CD4-positive, alpha-beta T cell treated with Interleukin-17A for 4 hours (primary cell): ENCODE measurements at regions not wholly inside any gene's neighbourhood (a gene's known extent, or its start where the extent isn't known, plus 50 kb on each side); places are given as distances from the start of the nearest gene placed in this dataset.

Experiments used
- DNase-seq: peaks from one replicate; pipeline ENCODE4 v3.0.0-alpha.2; 2020; ENCODE audit warnings: mixed read lengths

GRCh38 chr14:94994245-94994644 is 163.1 kb downstream of the DICER1 start:
- DNase-seq: no peak

DNA sequence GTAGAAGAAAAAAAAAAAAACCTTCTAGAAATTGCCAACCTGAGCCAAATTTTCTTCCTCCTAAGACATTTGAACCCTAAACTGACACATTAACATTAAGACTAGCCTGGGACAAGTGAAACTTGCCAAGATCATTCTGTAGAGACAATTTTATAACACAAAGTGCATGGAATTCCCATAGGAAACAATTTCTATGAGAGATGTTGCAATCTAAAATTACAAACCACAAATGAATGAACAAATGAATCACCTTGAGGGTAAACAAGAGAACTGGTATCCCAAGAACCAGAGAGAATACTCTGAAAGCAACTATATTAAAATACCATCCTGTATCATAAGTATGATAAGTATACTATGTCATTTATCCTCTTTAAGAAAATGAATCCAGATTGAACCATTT is 165.3 kb downstream of the DICER1 start:
- DNase-seq: no peak

DNA sequence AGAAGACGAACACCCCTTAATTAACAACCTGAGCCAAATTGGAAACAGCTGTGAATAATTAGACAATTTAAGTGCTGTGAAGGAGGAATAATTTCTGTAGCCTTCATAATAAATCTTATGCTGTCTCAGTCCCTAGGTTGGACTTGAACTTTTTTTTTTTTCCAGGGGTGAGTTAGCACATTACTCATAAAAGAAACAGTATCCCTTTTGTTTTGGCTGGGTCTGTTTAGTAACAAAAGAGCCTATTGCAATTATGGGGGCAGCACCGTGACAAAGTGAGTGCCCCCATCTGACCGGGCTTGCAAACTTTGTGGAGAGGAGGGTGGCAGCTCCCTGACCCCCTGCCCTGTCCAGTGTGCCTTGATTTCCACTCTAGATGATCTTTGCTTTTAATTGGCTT is 167.4 kb downstream of the DICER1 start:
- DNase-seq: no peak

- no peak for DNase-seq
These were observed 167.9 kb downstream of the DICER1 start for GRCh38 chr14:94989417-94989816.

- DNase-seq: no peak
These were observed 169.9 kb downstream of the DICER1 start for GRCh38 chr14:94987409-94987808.

- DNase-seq: no peak
These were observed 177.4 kb downstream of the DICER1 start for GRCh38 chr14:94979891-94980290.

DNA sequence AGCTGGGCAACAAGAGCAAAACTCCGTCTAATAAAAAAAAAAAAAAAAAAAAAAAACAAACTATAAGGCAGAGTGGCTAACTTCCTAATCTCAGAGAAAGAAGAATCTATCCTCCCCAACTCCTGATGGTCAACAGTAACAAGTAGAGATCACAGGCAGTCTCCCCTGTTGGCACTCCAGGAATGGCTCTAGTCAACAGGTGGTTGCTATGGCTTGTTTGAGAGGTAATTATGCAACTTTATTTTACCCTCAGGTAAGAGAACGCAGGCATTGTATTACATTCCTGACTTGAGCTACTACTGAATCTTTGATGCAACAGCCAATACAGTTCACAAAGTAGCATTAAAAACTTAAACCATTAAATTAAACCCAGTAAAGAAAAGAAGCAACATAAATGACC is 180.3 kb downstream of the DICER1 start:
- no peak for DNase-seq

DNA sequence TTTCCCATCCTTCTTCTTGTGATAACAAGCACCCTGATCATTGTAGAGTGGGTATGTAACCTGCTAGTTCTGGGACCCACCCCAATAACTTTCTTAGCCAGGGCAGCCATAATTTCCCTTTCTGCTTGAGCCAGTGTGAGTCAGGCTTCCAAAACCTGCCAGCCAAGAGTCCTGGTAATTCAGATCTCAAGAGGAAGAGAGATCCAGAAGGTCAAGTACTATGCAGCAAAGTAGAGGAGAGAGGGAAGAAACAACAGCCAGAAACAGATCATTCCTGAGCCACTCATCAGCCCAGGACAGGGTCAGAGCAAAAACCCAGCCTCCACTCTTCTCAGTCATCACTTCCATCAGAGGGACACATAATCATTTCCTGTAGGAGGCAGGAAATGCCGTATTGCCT is 182.0 kb downstream of the DICER1 start:
- no peak for DNase-seq

DNA sequence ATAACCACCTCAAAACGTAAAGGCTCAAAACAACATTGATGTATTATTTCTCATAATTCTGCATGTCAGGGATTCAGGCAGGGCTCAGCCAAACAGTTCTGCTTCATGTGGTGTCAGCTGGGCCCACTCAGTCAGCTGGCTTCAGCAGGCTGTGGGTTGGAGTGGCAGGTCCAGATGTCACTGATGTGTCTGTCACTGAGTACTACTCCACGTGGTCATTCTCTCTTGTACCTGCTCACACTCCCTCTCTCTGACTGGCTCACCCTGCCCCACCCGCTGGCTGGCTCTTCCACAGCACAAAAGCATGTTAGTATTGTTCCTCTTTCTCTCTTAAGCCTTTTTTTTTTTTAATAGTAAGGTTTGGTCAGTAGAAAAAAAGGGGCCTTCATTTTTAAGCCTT is 182.4 kb downstream of the DICER1 start:
- no peak for DNase-seq

- DNase-seq: no peak
These were observed 182.9 kb downstream of the DICER1 start for GRCh38 chr14:94974422-94974821.

DNA sequence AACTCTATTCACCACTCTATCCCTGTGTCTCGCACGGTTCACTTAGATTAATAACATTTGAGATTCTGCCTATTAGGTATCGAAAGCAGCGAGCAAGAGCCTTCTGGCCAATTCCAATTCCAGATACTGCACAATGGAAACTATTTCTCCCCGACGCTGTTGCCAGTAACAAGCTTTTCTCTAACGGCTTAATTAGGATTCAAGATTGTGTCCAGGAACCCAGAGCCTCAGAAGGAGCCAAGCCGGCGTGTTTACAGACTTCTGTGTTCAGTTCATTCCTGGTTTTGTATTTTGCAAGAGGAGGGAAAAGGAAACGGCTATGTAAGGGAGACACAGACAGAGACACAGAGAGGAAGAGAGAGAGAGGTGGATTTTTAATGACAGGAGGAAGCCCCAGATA is 185.6 kb downstream of the DICER1 start:
- no peak for DNase-seq

DNA sequence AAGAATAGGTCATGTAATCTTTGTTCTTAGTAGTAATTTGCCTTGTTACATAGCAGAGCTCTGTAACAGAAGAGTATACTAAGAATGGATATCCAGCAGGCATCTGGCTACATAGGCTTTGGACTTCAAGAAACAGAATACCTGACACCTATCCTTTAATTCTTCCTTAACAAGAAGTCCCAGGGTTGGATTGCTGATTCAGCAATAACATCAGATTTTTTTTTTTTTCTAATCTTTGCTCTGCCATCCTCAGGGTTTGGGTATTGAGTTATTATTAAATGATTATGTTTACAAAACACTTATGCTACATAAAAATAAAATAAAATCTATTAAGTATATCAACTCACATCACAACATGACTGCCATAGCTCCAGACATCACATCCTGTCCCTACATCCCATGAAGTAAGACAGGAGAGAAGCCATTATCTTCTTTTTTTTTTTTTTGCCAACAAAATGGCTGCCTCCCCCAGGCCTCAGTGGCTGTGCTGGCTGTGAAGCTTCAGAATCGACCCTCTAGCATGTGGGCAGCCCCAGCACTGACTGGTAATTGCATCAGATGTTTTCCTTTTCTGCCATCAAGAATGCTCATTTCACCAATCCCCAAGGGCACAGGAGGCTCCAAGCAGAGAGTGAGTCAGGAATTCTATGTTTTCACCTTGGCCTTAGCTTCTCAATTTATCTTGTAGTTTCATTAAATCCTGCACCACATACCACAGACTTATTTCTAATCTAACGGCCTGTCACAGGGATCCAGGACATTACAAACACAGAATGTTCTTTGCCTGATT is 186.2 kb downstream of the DICER1 start:
- DNase-seq: no peak

GRCh38 chr14:94969766-94970165 is 187.6 kb downstream of the DICER1 start:
- DNase-seq: no peak

GRCh38 chr14:94966868-94967267 is 190.5 kb downstream of the DICER1 start:
- no peak for DNase-seq

GRCh38 chr14:94966344-94966743 is 191.0 kb downstream of the DICER1 start:
- no peak for DNase-seq

DNA sequence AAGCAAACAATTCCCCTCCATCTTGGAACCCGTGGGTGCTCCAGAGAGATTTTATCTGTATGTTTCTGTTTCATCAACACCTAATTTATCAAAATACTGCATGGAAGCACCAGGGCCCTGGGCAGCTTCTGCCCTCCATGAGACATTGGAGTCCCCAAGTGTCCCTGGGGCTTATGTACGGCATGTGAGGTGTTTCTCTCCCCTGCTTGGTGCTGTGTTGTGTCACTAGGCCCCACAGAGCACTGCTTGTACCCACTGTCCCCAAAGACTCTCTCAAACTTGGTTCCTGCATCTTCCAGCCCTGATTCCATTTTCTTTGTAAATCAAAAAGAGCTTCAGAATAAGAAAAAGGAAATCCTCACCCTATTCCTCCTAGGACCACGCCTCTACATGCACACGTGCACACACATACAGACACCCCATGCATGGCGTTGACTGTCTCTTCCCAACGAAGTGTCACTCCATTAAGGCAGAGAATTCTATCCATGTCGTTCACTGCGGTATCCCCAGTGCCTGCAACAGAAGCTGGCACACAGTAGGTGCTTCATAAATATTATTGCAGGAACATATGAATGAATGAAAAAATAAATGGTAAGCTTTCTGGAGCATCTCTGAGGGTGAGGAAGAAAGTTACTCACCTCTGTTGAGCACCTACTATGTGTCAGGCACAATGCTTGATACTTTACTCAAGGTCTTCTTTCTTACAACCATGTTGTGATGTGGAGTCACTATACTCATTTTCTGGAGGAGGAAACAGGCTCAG is 191.6 kb downstream of the DICER1 start:
- no peak for DNase-seq

DNA sequence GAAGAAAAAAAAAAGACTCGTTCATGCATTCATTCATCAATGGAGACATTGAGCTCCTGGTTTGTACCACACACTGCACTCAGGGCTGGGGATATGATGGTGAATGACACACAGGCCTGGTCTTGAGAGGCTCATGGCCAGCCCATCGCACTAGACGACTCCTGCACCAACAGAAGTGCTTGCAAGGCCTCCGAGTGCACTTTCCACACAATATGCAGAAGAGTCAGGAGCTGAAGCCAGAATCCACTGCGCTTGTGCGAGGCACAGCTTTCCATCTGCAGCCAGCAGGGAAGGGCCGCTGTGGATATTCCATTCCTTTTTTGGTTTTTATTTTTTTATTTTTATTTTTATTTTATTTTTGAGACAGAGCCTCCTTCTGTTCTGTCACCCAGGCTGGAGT is 192.4 kb downstream of the DICER1 start:
- no peak for DNase-seq

GRCh38 chr14:94964181-94964580 is 193.1 kb downstream of the DICER1 start:
- DNase-seq: no peak

GRCh38 chr14:94963051-94963450 is 193.1 kb upstream of the GSC start:
- no peak for DNase-seq

GRCh38 chr14:94962166-94962575 is 192.3 kb upstream of the GSC start:
- DNase-seq: no peak

DNA sequence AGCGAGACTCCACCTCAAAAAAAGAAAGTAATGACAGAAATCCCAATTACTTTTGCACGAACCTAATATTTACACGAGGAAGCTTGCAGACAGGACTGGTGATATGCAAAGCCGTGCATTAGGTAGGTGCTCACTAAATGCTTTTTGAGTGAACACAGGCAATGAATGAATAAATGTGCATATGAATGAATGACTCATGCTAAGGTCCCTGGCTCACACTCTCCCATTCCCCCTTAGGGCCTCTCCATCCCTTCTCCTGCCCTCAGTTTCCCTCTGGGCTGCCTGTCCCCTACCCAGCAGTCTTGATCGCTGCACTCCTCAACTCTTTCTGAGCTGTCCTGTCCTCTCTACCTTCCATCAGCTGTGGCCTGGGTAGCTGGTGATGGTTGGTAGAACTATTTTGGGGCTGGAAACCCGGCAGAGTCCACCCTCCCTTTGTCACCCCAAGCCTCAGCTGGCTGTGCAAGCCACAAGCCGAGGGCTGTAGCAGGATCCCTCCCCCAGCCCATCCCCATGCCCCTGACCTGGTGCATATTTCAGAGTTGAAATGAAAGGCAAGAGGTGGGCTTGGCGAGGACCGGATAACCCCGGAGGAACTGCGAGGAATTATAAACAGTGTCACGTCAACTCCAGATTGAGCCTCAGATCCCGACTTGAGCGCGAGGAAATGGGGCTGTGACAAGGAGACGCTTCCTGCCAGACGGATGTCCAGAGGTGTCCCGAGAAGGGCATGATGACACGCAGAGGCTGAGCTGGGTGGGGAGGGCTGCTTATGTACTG is 191.7 kb upstream of the GSC start:
- DNase-seq: no peak

DNA sequence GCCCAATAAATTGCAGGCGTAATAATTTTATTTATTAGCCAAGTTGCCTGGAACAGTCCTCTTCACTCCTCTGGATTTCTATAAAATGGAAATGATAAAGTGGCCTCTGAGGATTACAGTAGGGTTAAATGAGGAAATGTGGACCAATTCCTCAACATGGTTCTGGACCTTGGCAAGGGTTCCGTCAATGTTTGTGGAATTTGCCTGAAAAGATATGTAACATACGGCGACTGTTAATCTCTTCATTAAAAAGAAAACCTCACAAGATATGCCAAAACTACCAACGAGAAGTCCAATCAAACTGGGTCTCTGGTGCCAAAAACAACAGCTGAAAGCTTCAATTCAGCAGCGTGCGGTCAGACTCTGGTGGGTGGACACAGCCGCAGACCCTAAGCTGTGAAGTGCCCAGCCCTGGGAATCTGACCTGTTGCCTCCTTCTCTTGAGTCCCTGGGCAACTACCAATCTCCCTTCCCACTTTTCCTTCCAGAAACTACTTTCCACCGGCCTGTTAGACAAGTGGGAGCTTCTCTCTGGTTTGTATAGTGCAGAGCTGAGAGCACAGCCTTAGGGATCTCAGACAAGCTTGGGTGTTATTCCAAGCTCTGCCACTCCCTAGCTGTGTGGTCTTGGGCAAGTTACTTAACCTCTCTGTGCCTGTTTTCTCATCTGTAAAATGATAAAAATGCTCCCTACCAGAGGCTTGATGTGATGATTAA is 190.5 kb upstream of the GSC start:
- DNase-seq: no peak
